ENCODE measurements at regions not wholly inside any gene's neighbourhood (a gene's known extent, or its start where the extent isn't known, plus 50 kb on each side); places are given as distances from the start of the nearest gene placed in this dataset.

DNA sequence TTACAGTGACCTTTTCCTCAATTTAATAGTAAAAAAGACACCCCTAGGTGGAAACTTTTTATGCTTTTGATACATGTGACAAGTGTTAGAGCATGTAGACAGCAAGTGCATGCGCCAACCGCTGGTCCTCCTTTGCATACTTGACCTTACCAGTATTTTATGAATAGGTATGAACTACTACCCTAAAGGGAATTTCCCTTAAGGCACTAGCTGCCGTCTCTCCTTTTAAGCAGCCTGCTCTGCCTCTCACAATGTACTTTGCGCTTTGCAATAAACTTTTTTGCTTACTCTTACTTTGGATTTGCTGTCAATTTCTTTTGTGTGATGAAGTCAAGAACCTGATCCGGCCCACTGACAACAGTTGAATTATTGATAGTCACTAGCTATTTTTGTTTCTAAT is 50.6 kb upstream of the ZNF133 start:
- no peaks in the 10 kb centered on the region for H3K4me1 Mint-ChIP-seq (ENCODE audit: low read depth in 2 of 2)
- peaks cover 0 to 5% of the 10 kb centered on the region in 2 donors for H3K9me3 Mint-ChIP-seq
- no peaks in the 10 kb centered on the region for H3K36me3 Mint-ChIP-seq (ENCODE audit: insufficient read depth)
- ATAC-seq (replicated peaks) (no peak), DNase-seq (no peak)
- H3K27me3 Mint-ChIP-seq = peaks cover 48 to 54% of the 10 kb centered on the region in 2 donors
- H3K27ac Mint-ChIP-seq = no peak overlapping the region
- no peak overlapping the region for H3K4me3 Mint-ChIP-seq

Measured in effector memory CD8-positive, alpha-beta T cell (primary cell).